MM.1S (cell line): ENCODE measurements at regions not wholly inside any gene's neighbourhood (a gene's known extent, or its start where the extent isn't known, plus 50 kb on each side); places are given as distances from the start of the nearest gene placed in this dataset.

Source experiments
- DNase-seq: peaks from one replicate; pipeline ENCODE4 v3.0.0-alpha.2; 2015
- H2AFZ ChIP-seq: fragments of 300-600 bp; sonication (generic); 2 replicates; pipeline ENCODE4 v1.6.0; 2016; ENCODE audit warnings: antibody characterized with exemption, low read length
- H3F3A ChIP-seq: fragments of 300-600 bp; sonication (generic); 2 replicates; pipeline ENCODE4 v1.6.1; 2016; ENCODE audit warnings: mild to moderate bottlenecking, antibody characterized with exemption, low read length, moderate library complexity, mixed read lengths; ENCODE audit not compliant: insufficient read depth
- H3K27ac ChIP-seq: fragments of 300-600 bp; sonication (generic); 2 replicates; pipeline ENCODE4 v1.5.1; 2016; ENCODE audit warnings: mild to moderate bottlenecking, low read length
- H3K27me3 ChIP-seq: fragments of 300-600 bp; sonication (generic); replicated peaks from 2 replicates; pipeline ENCODE4 v1.6.0; 2016; ENCODE audit warnings: low read length; ENCODE audit not compliant: insufficient read depth
- H3K36me3 ChIP-seq: fragments of 300-600 bp; sonication (generic); replicated peaks from 2 replicates; pipeline ENCODE4 v1.6.1; 2016; ENCODE audit warnings: mild to moderate bottlenecking, low read length, mixed read lengths; ENCODE audit not compliant: insufficient read depth
- H3K4me1 ChIP-seq: fragments of 300-600 bp; sonication (generic); 2 replicates; pipeline ENCODE4 v1.6.1; 2016; ENCODE audit warnings: low read length, mixed read lengths
- H3K4me2 ChIP-seq: fragments of 300-600 bp; sonication (generic); 2 replicates; pipeline ENCODE4 v1.6.0; 2016; ENCODE audit warnings: low read depth, low read length
- H3K4me3 ChIP-seq: fragments of 300-600 bp; sonication (generic); 2 replicates; pipeline ENCODE4 v1.5.1; 2016; ENCODE audit warnings: low read length, mixed read lengths
- H3K79me2 ChIP-seq: fragments of 300-600 bp; sonication (generic); 2 replicates; pipeline ENCODE4 v1.6.1; 2016; ENCODE audit warnings: mixed run types, low read length, mixed read lengths
- H3K9ac ChIP-seq: fragments of 300-600 bp; sonication (generic); 2 replicates; pipeline ENCODE4 v1.6.1; 2016; ENCODE audit warnings: low read length, mixed read lengths
- H3K9me2 ChIP-seq: fragments of 300-600 bp; sonication (generic); replicated peaks from 2 replicates; pipeline ENCODE4 v1.6.1; 2016; ENCODE audit warnings: mild to moderate bottlenecking, low read length, mixed read lengths; ENCODE audit not compliant: insufficient read depth
- H3K9me3 ChIP-seq: fragments of 300-600 bp; sonication (generic); replicated peaks from 2 replicates; pipeline ENCODE4 v1.6.1; 2016; ENCODE audit warnings: mild to moderate bottlenecking, low read length, mixed read lengths; ENCODE audit not compliant: insufficient read depth
- H4K20me1 ChIP-seq: fragments of 300-600 bp; sonication (generic); 2 replicates; pipeline ENCODE4 v1.6.1; 2016; ENCODE audit warnings: mild to moderate bottlenecking, low read length, moderate library complexity, mixed read lengths; ENCODE audit not compliant: insufficient read depth
- EZH2 ChIP-seq: fragments of 300-600 bp; sonication (generic); optimal IDR thresholded peaks from 2 replicates; pipeline ENCODE3; 2017; ENCODE audit warnings: low read depth, mild to moderate bottlenecking, antibody characterized with exemption, low read length, mixed read lengths
- EZH2phosphoT487 ChIP-seq: fragments of 300-600 bp; sonication (generic); IDR thresholded peaks from 2 replicates; pipeline ENCODE4 v1.6.1; 2018; ENCODE audit warnings: antibody characterized with exemption, low read length
- TF ChIP-seq, protein P1 (sequence below): fragments of 300-600 bp; sonication (generic); IDR thresholded peaks from 2 replicates; pipeline ENCODE4 v1.5.1; 2016; ENCODE audit warnings: antibody characterized with exemption, low read length, mixed read lengths

DNA sequence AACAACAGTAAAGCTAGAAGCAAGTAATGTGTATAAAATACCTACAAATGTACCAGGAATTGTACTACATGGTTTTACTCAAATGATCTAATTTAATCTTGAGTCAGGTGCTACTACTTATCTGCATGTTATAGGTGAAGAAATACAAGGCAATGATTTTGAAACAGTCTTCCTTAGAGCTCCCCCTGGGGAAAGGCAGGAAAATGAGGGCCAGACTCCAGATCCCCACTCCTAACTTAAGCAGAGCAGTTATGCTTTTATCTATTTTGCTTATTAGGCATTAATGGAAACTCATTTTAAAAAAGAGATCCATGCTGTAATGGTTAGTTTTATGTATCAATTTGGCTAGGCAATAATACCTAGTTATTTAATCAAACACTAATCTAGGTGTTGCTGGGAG is 109.3 kb upstream of the CPSF6 start:
- H3F3A ChIP-seq, result no peaks in the 10 kb centered on the region
- no peaks in the 10 kb centered on the region for H3K9me2 ChIP-seq
- no peak overlapping the region for H3K27ac ChIP-seq
- no peaks in the 10 kb centered on the region for H3K36me3 ChIP-seq
- no peaks in the 10 kb centered on the region for H4K20me1 ChIP-seq
- no peak overlapping the region for H3K4me3 ChIP-seq
- H2AFZ ChIP-seq, result no peak overlapping the region
- DNase-seq, result no peak
- TF ChIP-seq EZH2 (no peak), EZH2phosphoT487 (no peak)
- TF ChIP-seq, protein P1, sequence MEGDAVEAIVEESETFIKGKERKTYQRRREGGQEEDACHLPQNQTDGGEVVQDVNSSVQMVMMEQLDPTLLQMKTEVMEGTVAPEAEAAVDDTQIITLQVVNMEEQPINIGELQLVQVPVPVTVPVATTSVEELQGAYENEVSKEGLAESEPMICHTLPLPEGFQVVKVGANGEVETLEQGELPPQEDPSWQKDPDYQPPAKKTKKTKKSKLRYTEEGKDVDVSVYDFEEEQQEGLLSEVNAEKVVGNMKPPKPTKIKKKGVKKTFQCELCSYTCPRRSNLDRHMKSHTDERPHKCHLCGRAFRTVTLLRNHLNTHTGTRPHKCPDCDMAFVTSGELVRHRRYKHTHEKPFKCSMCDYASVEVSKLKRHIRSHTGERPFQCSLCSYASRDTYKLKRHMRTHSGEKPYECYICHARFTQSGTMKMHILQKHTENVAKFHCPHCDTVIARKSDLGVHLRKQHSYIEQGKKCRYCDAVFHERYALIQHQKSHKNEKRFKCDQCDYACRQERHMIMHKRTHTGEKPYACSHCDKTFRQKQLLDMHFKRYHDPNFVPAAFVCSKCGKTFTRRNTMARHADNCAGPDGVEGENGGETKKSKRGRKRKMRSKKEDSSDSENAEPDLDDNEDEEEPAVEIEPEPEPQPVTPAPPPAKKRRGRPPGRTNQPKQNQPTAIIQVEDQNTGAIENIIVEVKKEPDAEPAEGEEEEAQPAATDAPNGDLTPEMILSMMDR, result no peak
- no peak overlapping the region for H3K9ac ChIP-seq
- H3K4me2 ChIP-seq, result no peak overlapping the region
- no peaks in the 10 kb centered on the region for H3K4me1 ChIP-seq
- no peaks in the 10 kb centered on the region for H3K79me2 ChIP-seq
- no peaks in the 10 kb centered on the region for H3K9me3 ChIP-seq
- H3K27me3 ChIP-seq, result no peaks in the 10 kb centered on the region

DNA sequence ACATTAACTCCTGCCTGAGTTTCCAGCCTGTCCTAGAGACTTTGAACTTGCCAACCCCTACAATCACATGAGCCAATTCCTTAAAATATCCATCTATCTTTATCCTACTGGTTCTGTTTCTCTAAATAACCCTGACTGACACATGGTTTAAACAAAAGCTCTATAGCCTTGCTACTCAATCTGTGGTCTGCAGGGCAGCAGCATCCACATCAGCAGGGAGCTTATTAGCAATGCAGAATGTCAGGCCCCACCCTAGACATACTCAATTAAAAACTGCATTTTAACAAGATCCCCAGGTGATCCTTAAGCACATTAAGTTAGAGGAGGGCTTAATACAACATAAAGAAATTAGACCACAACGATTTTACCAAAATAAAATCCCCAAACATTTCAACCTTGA is 108.3 kb upstream of the CPSF6 start:
- H3K9me3 ChIP-seq, result no peaks in the 10 kb centered on the region
- no peaks in the 10 kb centered on the region for H3K27me3 ChIP-seq
- no peaks in the 10 kb centered on the region for H3K79me2 ChIP-seq
- no peaks in the 10 kb centered on the region for H3K9me2 ChIP-seq
- no peak for DNase-seq
- no peaks in the 10 kb centered on the region for H3F3A ChIP-seq
- no peak overlapping the region for H3K4me3 ChIP-seq
- H3K4me1 ChIP-seq, result no peaks in the 10 kb centered on the region
- no peak overlapping the region for H3K4me2 ChIP-seq
- no peaks in the 10 kb centered on the region for H4K20me1 ChIP-seq
- H3K27ac ChIP-seq, result no peak overlapping the region
- no peak overlapping the region for H3K9ac ChIP-seq
- TF ChIP-seq EZH2, result no peak
- TF ChIP-seq, protein P1, result no peak
- no peak for TF ChIP-seq EZH2phosphoT487
- no peak overlapping the region for H2AFZ ChIP-seq
- H3K36me3 ChIP-seq, result no peaks in the 10 kb centered on the region

DNA sequence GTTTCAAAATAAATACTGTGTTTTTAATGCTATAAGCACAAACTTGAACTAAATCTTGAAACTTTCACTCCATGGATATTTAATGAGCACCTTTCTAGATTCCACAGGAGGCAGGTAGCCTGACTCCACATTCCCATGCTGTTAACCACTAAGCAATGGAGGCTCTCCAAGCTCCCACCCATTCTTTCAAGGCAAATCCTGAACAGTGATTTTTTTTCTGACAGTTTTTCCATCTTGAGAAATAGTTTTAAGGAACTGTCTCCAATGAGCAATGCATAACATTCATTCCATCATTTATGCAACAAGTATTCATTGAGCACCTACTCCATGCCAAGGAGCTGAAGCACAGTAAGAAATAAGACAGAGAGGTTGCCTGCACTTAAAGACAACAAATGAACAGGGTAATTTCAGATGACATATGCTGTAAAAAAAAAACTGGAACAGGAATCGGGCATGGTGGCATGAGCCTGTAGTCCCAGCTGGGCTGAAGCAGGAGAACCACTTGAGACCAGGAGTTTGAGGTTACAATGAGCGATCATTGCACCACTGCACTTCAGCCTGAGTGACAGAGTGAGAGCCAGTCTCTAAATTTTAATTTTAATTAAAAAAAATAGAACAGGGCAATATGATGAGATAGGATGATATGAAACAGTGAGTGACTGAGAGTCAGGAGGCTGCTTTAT is 102.3 kb upstream of the CPSF6 start:
- DNase-seq, result no peak
- H3K9me3 ChIP-seq, result no peaks in the 10 kb centered on the region
- H4K20me1 ChIP-seq, result no peaks in the 10 kb centered on the region
- no peak for TF ChIP-seq EZH2
- TF ChIP-seq, protein P1, result no peak
- no peaks in the 10 kb centered on the region for H3K79me2 ChIP-seq
- H3K36me3 ChIP-seq, result no peaks in the 10 kb centered on the region
- H3K4me1 ChIP-seq, result no peaks in the 10 kb centered on the region
- H3K27me3 ChIP-seq, result no peaks in the 10 kb centered on the region
- H3K27ac ChIP-seq, result no peak overlapping the region
- H3K4me2 ChIP-seq, result no peak overlapping the region
- no peak overlapping the region for H3K9ac ChIP-seq
- H3K4me3 ChIP-seq, result no peak overlapping the region
- no peak overlapping the region for H2AFZ ChIP-seq
- H3K9me2 ChIP-seq, result no peaks in the 10 kb centered on the region
- H3F3A ChIP-seq, result no peaks in the 10 kb centered on the region
